ENCODE measurements at regions not wholly inside any gene's neighbourhood (a gene's known extent, or its start where the extent isn't known, plus 50 kb on each side); places are given as distances from the start of the nearest gene placed in this dataset.

DNA sequence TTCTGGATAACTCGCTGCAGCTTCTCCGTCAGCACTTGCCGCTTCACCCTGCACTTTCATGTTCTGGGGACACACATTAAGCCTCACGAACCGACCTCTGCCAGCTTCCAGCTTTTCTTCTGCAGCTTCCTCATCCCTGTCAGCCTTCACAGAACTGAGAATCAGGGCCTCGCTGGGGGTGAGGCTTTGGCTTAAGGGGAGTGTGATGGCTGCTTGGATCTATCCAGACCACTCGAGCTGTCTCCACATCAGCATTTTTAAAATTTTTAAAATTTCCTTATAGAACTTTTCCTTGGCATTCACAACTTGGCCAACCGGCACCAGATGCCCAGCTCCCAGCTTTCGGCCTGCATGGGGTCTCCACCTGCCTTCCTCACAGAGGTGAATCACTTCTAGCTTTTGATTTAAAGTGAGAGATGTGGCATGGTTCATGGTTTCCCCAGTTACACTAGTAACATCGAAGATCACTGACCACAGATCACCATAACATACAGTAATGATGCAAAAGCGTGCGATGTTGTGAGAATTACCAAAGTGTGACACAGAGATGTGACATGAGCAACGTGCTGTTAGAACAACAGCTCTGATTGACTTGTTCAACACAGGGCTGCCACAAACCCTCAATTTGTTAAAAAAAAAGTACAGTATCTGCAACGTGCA is 139.1 kb upstream of the C14orf180 start:
- no peak for DNase-seq (ENCODE audit: extremely low spot score)
- POLR2A ChIA-PET, result no interaction called here
- CTCF ChIA-PET, result no interaction called here
- TF ChIP-seq ARNT (IDR thresholded peaks at IDR 0.05) (no peak), NFRKB (IDR thresholded peaks at IDR 0.05) (no peak), TARDBP (IDR thresholded peaks at IDR 0.05) (no peak), SP1 (IDR thresholded peaks at IDR 0.05) (no peak), SUZ12 (IDR thresholded peaks at IDR 0.05) (no peak), BHLHE40 (IDR thresholded peaks at IDR 0.05; ENCODE audit: borderline replicate concordance) (no peak), HDGF (IDR thresholded peaks at IDR 0.05; ENCODE audit: borderline replicate concordance) (no peak), ELF4 (IDR thresholded peaks at IDR 0.05) (no peak), FOXM1 (IDR thresholded peaks at IDR 0.05; ENCODE audit: borderline replicate concordance) (no peak), L3MBTL2 (conservative IDR thresholded peaks at IDR 0.05) (no peak), ZNF384 (IDR thresholded peaks at IDR 0.05) (no peak), FOXK2 (IDR thresholded peaks at IDR 0.05) (no peak), CTBP1 (IDR thresholded peaks at IDR 0.05; ENCODE audit: borderline replicate concordance) (no peak)
- TF ChIP-seq, protein P1, sequence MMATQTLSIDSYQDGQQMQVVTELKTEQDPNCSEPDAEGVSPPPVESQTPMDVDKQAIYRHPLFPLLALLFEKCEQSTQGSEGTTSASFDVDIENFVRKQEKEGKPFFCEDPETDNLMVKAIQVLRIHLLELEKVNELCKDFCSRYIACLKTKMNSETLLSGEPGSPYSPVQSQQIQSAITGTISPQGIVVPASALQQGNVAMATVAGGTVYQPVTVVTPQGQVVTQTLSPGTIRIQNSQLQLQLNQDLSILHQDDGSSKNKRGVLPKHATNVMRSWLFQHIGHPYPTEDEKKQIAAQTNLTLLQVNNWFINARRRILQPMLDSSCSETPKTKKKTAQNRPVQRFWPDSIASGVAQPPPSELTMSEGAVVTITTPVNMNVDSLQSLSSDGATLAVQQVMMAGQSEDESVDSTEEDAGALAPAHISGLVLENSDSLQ (IDR thresholded peaks at IDR 0.05), result no peak

DNA sequence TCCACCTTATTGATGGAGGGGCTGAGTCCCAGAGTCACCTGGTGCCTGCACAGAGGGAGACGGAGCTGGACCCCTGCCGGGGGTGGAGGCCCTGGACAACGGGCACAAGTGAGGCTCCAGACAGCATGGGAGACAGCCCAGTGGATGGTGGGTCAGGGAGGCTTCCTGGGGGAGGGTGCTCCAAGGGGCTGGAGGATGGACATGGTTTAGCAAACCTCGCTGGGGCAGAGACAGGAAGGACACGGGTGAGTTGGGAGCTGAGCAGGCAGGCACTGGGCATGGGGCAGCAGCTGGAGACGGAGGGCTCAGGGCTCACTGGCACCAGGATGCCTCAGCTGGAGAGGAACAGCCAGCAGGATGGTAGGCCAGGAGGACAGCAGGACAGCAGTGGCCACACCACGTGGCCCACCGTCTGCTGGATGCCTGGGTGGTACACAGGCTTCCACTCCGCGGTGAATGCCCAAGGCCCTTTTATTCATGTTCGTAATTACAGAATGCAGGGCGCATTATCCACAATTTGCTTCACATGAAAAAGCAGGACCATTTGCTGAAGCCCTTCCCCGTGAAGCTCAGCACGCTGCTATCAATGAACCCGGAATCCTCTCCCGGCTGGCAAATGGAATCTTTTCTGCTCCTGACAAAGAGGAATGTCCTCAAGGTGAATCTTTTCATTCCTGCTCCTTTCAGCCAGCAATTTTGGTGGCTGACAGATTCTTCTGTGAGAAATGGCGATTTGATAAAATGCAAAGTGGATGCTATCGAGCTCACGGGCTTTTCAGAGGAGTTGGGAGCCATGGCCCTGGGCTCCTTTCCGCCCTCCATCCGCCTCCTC is 138.1 kb upstream of the C14orf180 start:
- DNase-seq (ENCODE audit: extremely low spot score), result no peak
- TF ChIP-seq NFRKB (IDR thresholded peaks at IDR 0.05) (no peak), ZNF384 (IDR thresholded peaks at IDR 0.05) (no peak), ARNT (IDR thresholded peaks at IDR 0.05) (no peak), SUZ12 (IDR thresholded peaks at IDR 0.05) (no peak), BHLHE40 (IDR thresholded peaks at IDR 0.05; ENCODE audit: borderline replicate concordance) (no peak), CTBP1 (IDR thresholded peaks at IDR 0.05; ENCODE audit: borderline replicate concordance) (no peak), FOXA1 (IDR thresholded peaks at IDR 0.05) (no peak), HDGF (IDR thresholded peaks at IDR 0.05; ENCODE audit: borderline replicate concordance) (no peak), TARDBP (IDR thresholded peaks at IDR 0.05) (no peak), FOXM1 (IDR thresholded peaks at IDR 0.05; ENCODE audit: borderline replicate concordance) (no peak), SP1 (IDR thresholded peaks at IDR 0.05) (no peak), FOXK2 (IDR thresholded peaks at IDR 0.05) (no peak)
- TF ChIP-seq, protein P1 (IDR thresholded peaks at IDR 0.05), result no peak
- CTCF ChIA-PET, result no interaction called here
- POLR2A ChIA-PET, result no interaction called here

DNA sequence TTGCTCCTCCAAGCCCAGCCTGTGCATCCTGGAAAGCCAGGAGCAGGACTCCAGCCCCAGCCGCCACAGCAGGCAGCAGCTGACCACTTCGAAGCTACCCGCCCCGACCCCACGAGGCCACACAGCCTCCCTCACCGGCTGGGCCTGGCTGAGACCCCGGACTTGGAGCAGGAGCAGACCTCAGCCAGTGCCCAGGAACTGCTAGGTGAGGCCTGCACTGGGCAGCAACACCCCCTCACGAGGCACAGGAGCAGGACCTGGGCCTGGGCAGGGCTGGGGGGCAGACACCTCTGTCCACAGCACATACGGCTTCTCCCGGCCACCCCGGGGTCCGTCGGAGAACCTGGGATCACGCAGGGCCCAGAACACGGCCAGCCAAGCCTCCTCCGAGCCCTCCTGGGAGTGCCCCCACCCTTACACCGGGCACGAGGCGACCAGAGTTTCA is 137.4 kb upstream of the C14orf180 start:
- CTCF ChIA-PET, result no interaction called here

DNA sequence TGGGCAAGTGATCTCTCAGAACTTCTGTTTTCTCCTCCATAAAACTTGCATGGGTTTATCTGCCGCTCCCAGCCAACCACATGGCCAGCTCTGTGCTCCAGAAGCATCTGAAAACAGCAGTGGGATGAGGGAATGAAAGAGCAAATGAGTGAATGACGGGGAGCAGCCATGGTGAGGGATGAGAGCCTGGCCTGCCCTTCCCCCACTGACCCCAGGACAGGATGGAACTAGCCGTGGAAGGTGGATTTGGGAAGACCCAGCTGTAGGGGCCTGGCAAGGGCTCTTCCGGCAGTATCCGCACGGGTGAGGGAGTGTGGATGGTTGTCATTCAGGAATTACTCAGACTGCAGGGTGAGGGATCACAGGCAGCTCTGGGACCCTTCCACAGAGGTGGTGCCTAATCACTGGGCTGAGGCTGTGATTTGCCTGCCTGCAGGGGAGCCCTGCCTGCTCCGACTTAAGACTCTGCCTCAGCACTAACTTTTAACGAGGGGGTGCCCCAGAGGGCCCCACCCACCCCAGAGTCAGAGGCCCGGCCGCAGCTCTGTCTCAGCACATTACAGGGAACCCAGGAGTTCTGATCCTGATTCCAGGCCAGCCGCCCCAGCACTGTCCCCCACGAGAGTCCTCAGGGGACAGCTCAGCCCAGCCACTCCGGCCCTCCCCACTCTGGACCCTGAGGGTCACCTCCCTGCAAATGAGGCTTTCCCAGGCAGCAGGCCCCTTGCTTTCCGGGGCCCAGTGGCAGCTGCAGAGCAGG is 136.8 kb upstream of the C14orf180 start:
- DNase-seq (ENCODE audit: extremely low spot score), result no peak
- POLR2A ChIA-PET, result no interaction called here
- CTCF ChIA-PET, result no interaction called here
- no peak for TF ChIP-seq CTBP1 (IDR thresholded peaks at IDR 0.05; ENCODE audit: borderline replicate concordance)
- no peak for TF ChIP-seq LEF1 (IDR thresholded peaks at IDR 0.05; ENCODE audit: borderline replicate concordance)
- no peak for TF ChIP-seq L3MBTL2 (conservative IDR thresholded peaks at IDR 0.05)
- no peak for TF ChIP-seq FOXA1 (IDR thresholded peaks at IDR 0.05)
- no peak for TF ChIP-seq BHLHE40 (IDR thresholded peaks at IDR 0.05; ENCODE audit: borderline replicate concordance)
- no peak for TF ChIP-seq TARDBP (IDR thresholded peaks at IDR 0.05)
- TF ChIP-seq ZNF384 (IDR thresholded peaks at IDR 0.05), result no peak
- no peak for TF ChIP-seq SUZ12 (IDR thresholded peaks at IDR 0.05)
- no peak for TF ChIP-seq ARNT (IDR thresholded peaks at IDR 0.05)
- TF ChIP-seq NFRKB (IDR thresholded peaks at IDR 0.05), result no peak
- TF ChIP-seq ELF4 (IDR thresholded peaks at IDR 0.05), result no peak
- TF ChIP-seq FOXK2 (IDR thresholded peaks at IDR 0.05), result no peak
- TF ChIP-seq FOXM1 (IDR thresholded peaks at IDR 0.05; ENCODE audit: borderline replicate concordance), result no peak
- TF ChIP-seq HDGF (IDR thresholded peaks at IDR 0.05; ENCODE audit: borderline replicate concordance), result no peak
- TF ChIP-seq, protein P1 (IDR thresholded peaks at IDR 0.05), result no peak
- no peak for TF ChIP-seq SP1 (IDR thresholded peaks at IDR 0.05)

More for the DNA sequence above, 137.4 kb upstream of the C14orf180 start:
- TF ChIP-seq FOXK2 (IDR thresholded peaks at IDR 0.05), result no peak
- TF ChIP-seq SUZ12 (IDR thresholded peaks at IDR 0.05), result no peak
- TF ChIP-seq FOXA1 (IDR thresholded peaks at IDR 0.05), result no peak
- TF ChIP-seq BHLHE40 (IDR thresholded peaks at IDR 0.05; ENCODE audit: borderline replicate concordance), result no peak
- TF ChIP-seq, protein P1 (IDR thresholded peaks at IDR 0.05), result no peak
- no peak for TF ChIP-seq L3MBTL2 (conservative IDR thresholded peaks at IDR 0.05)
- TF ChIP-seq ZNF384 (IDR thresholded peaks at IDR 0.05), result no peak
- no peak for TF ChIP-seq TARDBP (IDR thresholded peaks at IDR 0.05)
- TF ChIP-seq CTBP1 (IDR thresholded peaks at IDR 0.05; ENCODE audit: borderline replicate concordance), result no peak
- TF ChIP-seq ARNT (IDR thresholded peaks at IDR 0.05), result no peak
- POLR2A ChIA-PET, result no interaction called here
- DNase-seq (ENCODE audit: extremely low spot score), result no peak

Measured in HEK293T (cell line).